ENCODE measurements at regions not wholly inside any gene's neighbourhood (a gene's known extent, or its start where the extent isn't known, plus 50 kb on each side); places are given as distances from the start of the nearest gene placed in this dataset.

DNA sequence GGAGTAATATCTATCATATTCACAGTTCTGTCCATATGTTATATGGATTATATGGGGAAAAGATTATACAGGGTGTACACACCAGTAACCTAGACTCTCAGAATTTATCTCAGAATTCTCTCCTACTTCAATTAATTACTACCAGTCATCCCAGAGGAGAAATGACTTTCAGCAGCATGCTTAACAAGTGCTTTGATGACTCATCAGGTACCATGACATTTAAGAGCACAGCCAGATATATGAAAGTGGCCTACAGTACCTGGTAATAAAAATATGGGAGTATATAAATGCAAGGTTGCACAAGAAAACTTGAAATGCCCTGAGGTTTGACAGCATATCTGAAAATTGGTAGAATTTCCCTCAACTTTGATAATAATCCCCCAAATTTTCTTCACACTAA lies 1273.0 kb downstream of the OTOL1 start (continued):
- TF ChIP-seq ZNF717 (CRISPR knock-in tag; IDR thresholded peaks at IDR 0.05) = no peak
- TF ChIP-seq, protein P1, sequence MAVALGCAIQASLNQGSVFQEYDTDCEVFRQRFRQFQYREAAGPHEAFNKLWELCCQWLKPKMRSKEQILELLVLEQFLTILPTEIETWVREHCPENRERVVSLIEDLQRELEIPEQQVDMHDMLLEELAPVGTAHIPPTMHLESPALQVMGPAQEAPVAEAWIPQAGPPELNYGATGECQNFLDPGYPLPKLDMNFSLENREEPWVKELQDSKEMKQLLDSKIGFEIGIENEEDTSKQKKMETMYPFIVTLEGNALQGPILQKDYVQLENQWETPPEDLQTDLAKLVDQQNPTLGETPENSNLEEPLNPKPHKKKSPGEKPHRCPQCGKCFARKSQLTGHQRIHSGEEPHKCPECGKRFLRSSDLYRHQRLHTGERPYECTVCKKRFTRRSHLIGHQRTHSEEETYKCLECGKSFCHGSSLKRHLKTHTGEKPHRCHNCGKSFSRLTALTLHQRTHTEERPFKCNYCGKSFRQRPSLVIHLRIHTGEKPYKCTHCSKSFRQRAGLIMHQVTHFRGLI (CRISPR knock-in tag; IDR thresholded peaks at IDR 0.05) = no peak
- TF ChIP-seq BMI1 (IDR thresholded peaks at IDR 0.05; ENCODE audit: low read length) = no peak
- TF ChIP-seq, protein P2, sequence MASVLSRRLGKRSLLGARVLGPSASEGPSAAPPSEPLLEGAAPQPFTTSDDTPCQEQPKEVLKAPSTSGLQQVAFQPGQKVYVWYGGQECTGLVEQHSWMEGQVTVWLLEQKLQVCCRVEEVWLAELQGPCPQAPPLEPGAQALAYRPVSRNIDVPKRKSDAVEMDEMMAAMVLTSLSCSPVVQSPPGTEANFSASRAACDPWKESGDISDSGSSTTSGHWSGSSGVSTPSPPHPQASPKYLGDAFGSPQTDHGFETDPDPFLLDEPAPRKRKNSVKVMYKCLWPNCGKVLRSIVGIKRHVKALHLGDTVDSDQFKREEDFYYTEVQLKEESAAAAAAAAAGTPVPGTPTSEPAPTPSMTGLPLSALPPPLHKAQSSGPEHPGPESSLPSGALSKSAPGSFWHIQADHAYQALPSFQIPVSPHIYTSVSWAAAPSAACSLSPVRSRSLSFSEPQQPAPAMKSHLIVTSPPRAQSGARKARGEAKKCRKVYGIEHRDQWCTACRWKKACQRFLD (CRISPR knock-in tag; IDR thresholded peaks at IDR 0.05) = no peak
- TF ChIP-seq RBM15 (IDR thresholded peaks at IDR 0.05; ENCODE audit: insufficient read depth, low read length) = no peak
- TF ChIP-seq ETS2 (tag; IDR thresholded peaks at IDR 0.05; ENCODE audit: borderline replicate concordance, poor library complexity, severe bottlenecking) = no peak
- TF ChIP-seq ZNF551 (CRISPR knock-in tag; IDR thresholded peaks at IDR 0.05) = no peak
- TF ChIP-seq, protein P3, sequence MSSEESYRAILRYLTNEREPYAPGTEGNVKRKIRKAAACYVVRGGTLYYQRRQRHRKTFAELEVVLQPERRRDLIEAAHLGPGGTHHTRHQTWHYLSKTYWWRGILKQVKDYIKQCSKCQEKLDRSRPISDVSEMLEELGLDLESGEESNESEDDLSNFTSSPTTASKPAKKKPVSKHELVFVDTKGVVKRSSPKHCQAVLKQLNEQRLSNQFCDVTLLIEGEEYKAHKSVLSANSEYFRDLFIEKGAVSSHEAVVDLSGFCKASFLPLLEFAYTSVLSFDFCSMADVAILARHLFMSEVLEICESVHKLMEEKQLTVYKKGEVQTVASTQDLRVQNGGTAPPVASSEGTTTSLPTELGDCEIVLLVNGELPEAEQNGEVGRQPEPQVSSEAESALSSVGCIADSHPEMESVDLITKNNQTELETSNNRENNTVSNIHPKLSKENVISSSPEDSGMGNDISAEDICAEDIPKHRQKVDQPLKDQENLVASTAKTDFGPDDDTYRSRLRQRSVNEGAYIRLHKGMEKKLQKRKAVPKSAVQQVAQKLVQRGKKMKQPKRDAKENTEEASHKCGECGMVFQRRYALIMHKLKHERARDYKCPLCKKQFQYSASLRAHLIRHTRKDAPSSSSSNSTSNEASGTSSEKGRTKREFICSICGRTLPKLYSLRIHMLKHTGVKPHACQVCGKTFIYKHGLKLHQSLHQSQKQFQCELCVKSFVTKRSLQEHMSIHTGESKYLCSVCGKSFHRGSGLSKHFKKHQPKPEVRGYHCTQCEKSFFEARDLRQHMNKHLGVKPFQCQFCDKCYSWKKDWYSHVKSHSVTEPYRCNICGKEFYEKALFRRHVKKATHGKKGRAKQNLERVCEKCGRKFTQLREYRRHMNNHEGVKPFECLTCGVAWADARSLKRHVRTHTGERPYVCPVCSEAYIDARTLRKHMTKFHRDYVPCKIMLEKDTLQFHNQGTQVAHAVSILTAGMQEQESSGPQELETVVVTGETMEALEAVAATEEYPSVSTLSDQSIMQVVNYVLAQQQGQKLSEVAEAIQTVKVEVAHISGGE (CRISPR knock-in tag; IDR thresholded peaks at IDR 0.05) = no peak
